NCI-H510A treated with DMSO at 0.1 percent for 48 hours (cell line): ENCODE measurements at regions not wholly inside any gene's neighbourhood (a gene's known extent, or its start where the extent isn't known, plus 50 kb on each side); places are given as distances from the start of the nearest gene placed in this dataset.
"Not testable (repeated sequence)": the region's sequence is repeated elsewhere in the genome, so short reads cannot be mapped to it uniquely, and the experiment has no call there.

Experiments
- DNase-seq: peaks from one replicate; lab custom pipeline; 2025; lab: John Stamatoyannopoulos, UW

DNA sequence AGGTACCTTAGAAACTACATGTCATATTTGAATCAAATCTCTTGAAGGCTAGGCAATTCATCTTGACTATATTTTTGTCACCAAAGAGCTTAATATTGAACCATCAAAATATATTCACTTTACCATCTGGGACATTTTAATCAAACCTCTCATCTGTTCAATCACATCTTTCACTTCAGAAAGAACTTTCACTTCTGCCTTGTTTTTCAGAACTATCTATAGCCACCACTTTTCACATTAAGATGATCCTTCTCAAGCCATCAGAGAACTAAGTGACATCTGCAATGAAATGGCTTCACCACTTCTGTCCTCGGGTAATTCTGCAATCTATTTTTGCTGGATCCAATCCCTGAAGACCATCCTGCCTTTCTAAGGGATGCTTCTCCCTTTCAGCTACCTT is 57.8 kb downstream of the OR2B2 start:
- no peak for DNase-seq

DNA sequence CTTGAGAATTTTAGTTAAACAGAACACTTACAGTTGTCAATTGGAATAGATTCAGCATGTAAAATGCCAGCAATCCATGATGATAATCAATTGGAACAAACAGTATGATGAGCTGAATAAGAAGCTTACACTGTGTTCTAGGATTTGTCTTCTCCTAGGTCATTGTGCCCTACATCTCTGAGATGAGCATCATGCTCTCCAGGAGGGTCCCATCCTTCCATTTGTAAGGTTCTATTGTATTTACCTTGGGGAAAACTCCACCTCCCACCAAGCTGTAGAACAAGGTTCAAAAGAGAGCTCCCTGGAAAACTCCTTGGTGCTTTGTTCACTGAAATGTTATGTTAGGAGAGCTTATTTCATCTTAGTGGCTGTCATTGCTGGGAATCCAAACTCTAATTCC is 60.8 kb downstream of the OR2B2 start:
- no peak for DNase-seq

DNA sequence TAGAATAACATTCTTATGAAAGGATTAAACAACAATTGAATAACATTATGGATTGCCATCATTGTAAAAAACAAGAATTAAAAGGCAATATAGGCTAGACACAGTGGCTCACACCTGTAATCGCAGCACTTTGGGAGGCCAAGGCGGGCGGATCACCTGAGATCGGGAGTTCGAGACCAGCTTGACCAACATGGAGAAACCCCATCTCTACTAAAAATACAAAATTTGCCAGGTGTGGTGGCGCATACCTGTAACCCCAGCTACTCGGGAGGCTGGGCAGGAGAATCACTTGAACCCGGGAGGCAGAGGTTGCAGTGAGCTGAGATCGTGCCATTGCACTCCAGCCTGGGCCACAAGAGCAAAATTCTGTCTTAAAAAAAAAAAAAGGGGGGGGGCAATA is 63.2 kb downstream of the OR2B2 start:
- not testable (repeated sequence) for DNase-seq

DNA sequence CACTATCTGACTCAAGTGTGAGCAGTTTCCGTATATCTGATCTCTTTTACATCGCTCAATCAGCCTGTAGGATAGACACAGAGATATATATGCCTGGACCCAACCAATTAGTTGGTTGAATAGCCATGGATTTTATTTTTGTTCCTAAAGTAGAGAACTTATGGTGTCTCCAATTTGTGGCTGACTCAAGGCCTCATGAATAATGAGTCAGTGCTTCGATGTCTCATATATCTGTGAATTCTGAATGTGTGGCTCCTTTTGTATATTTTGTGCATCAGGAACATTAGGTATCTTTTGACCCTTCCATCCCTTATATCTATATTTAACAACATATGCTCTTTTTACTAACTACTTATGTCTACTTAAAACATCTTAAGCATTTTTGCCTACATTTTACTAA is 64.5 kb downstream of the OR2B2 start:
- no peak for DNase-seq

DNA sequence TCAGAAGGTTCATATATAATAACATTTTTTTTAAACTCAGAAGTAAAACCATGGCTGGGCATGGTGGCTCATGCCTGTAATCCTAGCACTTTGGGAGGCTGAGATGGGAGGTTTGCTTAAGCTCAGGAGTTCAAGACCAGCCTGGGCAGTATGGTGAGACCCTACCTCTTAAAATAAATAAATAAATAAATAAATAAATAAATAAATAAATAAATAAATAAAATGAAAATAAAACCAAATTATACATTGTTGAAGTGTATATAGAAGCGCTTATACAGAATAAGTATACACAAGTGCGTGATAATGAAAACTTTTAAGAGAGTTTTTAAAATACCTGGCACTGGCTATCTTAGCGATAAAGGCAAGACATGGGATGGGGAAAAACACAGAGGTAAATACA is 71.6 kb downstream of the OR2B2 start:
- no peak for DNase-seq

DNA sequence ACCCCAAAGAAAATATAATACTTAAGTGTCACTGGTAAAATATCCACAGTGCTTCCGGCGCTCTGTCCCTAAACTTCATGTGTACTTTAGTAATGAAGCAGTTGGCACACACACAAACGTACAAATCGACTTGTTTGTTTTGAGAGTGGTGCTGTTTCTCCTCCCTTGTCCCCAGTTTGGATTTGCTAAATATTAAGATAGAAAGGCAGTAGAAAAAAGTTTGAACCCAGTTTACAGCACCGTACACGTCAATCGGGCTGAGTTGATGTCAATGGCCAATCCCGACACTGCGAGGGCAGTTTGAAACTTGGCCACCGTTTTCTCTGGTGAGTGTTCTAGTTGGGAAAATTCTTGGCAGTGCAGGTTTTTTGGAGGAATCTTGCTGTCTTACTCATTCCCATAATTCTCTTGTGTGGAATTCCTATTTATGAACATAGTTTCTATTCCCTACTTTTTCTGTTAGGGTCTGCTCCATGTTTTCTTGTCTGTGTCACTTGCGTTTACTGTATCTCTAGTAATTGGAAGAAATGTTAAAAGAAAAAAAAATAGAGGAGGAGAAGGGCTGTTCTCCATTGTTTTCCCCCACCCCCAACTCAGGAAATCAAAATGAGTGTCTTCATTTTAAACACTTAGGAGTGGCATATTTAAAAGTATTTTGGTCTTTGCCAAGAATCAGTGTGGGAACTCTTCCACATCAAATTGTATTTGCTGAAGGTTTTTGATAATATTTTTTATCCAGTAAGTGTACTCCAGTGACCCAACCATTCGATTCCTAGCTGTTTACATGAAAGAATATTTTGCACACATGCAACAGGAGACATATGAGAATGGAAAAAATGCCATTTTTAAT is 72.3 kb downstream of the OR2B2 start:
- peak; percentile 76 for DNase-seq

DNA sequence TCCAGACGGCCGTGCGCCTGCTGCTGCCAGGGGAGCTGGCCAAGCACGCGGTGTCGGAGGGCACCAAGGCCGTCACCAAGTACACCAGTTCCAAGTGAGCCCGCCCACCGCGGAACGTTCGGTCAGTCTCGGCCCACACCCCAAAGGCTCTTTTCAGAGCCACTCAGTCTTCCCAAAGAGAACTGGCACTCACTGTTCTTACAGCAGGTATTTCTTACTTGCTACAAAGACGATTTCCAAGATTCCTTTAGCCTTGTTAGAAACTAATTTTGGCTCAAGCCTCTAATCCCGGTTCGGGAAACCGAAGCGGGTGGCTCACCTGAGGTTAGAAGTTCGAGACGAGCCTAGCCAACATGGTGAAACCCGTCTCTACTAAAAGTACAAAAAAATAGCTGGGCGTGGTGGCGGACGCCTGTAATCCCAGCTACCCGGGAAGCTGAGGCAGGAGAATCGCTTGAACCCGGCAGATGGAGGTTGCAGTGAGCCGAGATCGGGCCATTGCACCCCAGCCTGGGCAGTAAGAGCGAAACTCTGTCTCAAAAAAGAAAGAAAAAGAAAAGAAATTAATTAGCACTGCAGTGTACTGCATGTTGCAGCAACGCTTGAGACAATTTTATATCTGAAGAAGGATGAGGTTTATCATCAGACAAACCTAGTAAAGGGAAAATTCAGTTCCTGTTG is 73.1 kb downstream of the OR2B2 start:
- peak; percentile 45 for DNase-seq

DNA sequence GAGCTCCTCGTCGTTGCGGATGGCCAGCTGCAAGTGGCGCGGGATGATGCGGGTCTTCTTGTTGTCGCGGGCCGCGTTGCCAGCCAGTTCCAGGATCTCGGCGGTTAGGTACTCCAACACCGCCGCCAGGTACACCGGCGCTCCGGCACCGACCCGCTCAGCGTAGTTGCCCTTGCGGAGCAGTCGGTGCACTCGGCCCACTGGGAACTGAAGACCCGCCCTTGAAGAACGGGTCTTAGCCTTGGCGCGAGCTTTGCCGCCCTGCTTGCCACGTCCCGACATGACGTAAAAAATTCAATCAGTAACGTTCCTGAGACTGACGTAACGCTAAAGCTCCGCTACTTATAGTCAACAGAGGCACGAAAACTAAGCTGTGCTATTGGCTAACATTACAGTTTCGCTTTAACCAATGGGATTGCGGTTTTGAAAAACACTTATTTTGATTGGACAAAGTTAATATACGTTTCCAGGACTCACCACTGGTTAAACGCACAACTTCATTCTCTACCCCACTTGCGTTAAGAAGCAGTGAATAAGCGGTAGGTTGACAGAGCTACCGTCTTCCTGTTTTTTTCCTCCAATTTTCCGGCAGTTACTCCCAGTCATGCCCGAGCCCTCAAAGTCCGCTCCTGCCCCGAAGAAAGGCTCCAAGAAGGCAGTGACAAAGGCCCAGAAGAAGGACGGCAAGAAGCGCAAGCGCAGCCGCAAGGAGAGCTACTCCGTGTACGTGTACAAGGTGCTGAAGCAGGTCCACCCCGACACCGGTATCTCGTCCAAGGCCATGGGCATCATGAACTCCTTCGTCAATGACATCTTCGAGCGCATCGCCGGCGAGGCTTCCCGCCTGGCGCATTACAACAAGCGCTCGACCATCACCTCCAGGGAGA is 73.9 kb downstream of the OR2B2 start:
- peak; percentile 96 for DNase-seq

DNA sequence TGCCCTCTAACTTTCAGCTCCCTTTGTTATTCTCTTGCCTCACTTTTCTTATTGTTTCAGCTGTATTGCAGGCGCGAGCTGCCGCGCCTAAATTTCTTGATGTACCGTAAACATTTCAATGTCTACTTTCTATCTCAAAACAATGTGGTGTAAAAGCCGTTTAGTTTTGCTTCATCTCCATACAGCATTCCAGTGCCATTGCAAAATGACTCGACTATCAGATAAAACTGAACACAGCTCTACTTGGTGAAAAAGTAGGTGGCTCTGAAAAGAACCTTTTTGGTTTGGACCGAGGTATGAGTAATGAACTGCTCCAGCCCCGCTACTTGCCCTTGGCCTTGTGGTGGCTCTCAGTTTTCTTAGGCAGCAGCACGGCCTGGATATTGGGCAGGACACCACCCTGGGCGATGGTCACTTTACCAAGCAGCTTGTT is 74.6 kb downstream of the OR2B2 start:
- peak; percentile 66 for DNase-seq

DNA sequence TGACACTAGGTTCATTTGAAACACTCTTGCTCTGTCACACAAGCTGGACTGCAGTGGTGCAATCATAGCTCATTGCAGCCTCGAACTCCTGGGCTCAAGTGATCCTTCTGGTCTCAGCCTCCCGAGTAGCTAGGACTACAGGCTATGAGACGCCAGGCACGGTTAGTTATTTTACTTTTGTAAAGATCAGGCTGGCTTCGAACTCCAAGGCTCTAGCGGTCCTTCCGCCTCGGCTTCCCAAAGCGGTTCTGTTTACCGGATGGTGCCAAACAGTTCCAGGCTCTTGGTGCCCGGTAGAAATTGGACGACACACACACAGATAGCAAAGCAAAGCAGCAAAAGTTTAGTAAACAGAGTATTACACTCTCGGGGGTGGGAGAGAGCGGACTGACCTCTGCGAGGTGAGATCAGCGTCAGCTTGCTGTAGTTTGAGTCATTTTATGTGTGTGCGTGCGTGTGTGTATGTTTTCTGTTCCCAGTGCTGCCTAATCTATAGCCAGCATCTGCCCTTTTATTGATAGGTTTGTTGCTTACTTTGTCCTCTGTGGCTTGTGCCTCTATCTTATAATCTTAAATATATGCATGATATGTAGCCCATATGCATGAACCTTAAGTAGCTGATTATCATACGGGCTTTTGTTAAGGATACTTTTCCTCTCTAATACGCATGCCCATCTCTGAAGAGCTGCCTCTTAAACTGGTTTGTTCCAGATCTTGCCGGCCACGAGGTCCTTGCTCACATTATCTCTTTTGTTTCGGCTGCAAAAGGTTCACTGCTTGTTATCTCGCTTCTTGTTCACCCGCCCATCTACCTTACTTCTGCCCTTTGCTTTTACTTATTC is 75.2 kb downstream of the OR2B2 start:
- peak; percentile 91 for DNase-seq

DNA sequence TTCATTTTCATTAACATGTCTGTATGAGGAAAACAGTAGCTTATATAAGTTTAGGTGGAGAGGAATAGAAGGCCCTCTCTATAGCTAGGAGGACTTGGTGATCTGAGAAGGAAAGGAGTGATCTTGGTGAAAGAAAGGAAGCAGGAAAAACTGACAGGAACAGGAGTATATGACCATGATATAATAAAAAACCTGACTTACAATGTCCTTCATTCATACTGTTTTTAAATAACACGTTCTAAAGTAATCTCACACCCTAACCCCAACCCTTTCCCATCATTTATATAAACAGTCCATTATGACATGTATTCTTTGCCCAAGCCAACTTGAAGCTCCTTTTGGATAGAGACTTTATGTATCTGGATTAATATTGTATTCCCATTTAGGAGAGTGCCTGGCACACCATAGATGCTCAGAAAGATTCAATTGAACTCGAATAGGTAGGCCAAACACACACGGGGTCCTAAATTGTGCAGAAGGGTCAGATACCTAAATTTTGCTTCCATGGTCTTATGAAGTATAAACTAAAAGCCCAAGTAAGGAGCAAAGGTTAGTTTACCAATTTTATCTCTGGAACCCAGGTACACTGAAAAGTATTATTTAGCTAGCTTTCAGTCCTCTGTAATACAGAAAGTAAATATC is 75.9 kb downstream of the OR2B2 start:
- DNase-seq = no peak

DNA sequence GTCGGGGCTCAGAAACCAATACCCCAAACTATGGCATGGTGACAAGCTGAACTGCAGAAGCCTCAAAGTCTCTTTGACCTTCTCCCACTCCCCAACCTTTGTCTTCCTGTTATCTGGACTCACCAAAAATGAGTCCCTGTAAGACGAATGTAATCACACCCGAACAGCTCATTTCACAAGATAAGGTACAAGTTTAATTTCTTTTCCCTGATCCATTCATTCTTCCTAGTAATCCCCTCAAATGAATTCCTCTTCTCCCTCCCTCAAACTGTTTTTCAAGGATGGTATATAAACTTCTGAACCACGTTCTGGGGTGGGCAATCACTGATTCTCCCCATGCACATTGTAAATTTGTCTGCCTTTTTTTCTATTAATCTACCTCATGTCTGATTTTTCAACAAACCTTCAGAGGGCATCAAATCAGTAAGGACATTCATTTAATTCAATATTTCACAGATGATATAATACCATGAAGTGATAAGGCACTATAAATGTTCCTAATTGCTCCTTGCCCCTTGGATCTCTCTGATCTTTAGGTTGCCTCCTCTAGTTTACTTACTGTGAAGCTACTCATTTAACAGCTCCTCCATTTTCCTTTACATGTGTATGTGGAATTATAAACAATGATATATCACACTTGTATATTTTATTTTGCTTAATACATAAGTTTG is 77.2 kb downstream of the OR2B2 start:
- DNase-seq = no peak

DNA sequence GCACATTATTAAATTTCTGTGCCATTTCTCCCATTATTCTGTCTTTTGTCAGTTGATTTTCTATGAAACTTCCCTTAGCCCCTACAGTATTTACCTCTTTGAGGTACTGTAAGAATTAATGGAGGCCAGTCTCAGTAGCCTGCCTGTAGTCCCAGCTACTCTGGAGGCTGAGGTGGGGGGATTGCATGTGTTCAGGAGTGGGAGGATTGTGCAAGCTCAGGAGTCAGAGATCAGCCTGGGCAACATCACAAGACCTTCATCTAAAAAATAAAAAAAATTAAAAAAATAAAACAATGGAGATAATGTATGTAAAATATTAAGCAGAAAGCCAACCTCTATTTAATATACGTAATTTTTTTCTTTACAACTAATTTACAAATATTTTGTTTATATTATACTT is 77.8 kb downstream of the OR2B2 start:
- DNase-seq = no peak

DNA sequence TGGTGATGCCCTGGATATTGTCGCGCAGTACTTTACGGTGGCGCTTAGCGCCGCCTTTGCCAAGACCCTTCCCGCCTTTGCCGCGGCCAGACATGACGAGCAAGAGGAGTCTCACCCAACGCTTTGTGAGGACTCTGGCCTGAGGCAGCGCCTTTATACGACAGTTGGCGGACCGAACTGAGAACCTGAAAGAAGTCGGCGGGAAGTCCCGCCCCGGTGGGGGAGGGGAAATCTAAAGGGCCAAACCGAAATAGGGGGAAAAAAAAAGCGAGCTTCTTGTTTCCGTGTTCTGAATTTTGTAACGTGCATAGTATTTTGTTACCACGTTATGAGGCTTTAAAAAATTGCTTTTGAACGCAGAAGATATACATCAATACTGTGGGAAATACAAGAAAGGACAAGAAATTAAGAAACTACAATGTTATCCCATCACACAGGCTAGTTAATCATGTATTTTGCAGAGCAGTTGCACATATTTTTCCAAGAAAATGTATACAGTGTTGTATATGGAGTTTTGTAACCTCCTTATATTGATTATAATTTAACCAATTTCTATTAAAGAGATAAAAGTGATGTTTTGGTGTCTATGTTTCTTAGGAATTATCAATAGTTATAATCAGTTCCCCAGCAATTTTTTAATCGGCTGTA is 80.6 kb downstream of the OR2B2 start:
- peak; percentile 28 for DNase-seq

DNA sequence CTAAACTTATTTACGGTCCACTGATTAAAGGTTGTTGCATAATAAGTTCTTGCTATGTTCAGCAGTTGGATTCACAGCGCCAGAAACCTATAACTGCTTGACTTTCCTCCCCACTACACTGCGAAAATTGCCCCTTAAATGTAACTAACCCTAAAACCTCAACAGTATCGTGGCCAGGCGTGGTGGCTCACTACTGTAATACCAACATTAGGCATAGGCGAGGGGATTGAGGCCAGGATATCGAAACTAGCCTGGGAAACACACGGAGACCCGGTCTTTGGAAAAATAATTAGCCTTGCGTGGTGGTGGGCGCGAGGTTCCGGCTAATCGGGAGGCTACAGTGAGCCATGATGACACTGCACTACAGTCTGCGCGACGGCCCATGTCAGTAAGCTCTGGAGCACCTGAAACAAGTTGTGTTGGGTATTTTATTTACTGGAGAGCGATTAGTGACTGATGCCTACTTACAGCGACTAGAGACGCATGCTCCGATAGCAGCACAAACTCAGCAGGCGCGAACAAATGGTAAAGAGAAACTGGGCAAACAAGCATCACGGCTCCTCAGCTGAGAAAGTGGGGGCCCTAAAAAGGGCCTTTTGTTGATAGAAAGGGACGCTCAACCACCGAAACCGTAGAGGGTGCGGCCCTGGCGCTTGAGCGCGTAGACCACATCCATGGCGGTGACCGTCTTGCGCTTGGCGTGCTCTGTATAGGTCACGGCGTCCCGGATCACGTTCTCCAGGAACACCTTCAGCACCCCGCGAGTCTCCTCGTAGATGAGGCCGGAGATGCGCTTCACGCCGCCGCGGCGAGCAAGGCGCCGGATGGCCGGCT is 81.4 kb downstream of the OR2B2 start:
- not testable (repeated sequence) for DNase-seq

DNA sequence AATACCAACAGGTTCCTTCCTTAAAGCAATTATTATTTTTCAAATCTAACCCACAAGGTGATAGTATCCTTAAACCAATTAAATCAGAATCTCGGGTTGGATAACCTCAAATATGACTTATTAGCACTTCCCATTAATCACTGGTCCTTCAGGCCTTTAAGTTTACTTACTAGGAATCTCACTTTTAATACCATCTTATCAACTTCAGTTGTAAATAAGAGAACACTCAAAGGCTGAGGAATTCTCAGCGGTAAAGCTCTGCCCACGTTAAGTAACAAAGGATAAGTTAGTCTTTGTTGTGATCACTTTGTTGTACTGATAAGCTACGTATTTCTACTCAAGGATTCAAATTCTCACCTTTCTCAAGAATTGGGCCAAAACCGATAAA is 82.0 kb downstream of the OR2B2 start:
- DNase-seq = no peak

DNA sequence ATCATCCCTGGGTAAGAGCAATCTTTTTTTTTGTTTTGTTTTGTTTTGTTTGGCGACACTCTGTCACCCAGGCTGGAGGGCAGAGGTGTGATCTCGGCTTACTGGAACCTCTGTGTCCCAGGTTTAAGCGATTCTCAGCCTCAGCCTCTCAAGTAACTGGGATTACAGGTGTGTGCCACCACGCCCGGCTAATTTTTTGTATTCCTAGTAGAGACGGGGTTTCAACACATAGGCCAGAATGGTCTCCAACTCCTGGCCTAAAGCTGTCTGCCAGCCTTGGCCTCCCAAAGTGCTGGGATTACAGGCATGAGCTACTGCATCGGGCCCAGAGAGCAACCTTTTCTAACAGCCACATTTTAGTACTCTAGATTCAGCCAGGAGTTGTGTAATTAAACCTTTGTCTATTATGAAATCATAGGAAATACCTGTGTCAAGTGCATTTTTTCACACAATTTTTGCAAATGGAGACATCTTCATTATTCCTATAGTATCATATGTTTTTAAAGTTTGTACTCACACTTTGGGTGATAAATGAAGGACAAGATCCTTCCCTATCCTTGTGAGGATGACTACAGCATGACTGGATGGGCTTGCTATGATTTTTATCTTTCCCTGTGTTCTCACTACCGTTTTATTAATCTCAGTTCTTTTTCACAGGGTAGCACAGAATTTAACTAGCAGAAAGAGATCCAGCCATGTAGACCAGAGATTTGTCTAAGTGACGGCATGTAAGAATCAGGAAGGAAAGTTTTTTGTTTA is 82.6 kb downstream of the OR2B2 start:
- DNase-seq = no peak

DNA sequence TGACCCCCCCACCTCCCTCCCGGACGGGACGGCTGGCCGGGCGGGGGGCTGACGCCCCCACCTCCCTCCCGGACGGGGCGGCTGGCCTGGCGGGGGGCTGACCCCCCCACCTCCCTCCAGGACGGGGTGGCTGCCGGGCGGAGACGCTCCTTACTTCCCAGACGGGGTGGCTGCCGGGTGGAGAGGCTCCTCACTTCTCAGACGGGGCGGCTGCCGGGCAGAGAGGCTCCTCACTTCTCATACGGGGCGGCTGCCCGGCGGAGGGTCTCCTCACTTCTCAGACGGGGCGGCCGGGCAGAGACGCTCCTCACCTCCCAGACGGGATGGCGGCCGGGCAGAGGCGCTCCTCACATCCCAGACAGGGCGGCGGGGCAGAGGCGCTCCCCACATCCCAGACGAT is 84.7 kb downstream of the OR2B2 start:
- not testable (repeated sequence) for DNase-seq
